A673 (cell line): ENCODE measurements at regions not wholly inside any gene's neighbourhood (a gene's known extent, or its start where the extent isn't known, plus 50 kb on each side); places are given as distances from the start of the nearest gene placed in this dataset.

ENCODE experiments used
- CTCF ChIP-seq: fragments of 300-800, 200-600 bp; sonication (generic); conservative IDR thresholded peaks from 2 replicates; pipeline ENCODE4 v1.5.1; 2017; ENCODE audit warnings: low read depth, mild to moderate bottlenecking, antibody characterized with exemption, low read length, moderate library complexity, mixed read lengths
- EZH2 ChIP-seq: fragments of 200-600 bp; sonication (generic); IDR thresholded peaks from 2 replicates; pipeline ENCODE4 v1.6.1; 2017; ENCODE audit warnings: borderline replicate concordance, low read depth, mild to moderate bottlenecking, mixed read lengths, antibody characterized with exemption, low read length; ENCODE audit not compliant: poor library complexity, severe bottlenecking

- no peak for TF ChIP-seq CTCF
- no peak for TF ChIP-seq EZH2
Measured at GRCh38 chr1:29962831-29963247, 726.5 kb downstream of the PTPRU start.
